Erythroblast (primary cell): ENCODE measurements at regions not wholly inside any gene's neighbourhood (a gene's known extent, or its start where the extent isn't known, plus 50 kb on each side); places are given as distances from the start of the nearest gene placed in this dataset.

Experiments
- DNase-seq, 2 experiments: peaks; one replicate each; lab custom pipeline; 2025; lab: John Stamatoyannopoulos, UW
- GATA1 ChIP-seq: IDR thresholded peaks from 2 replicates; pipeline ENCODE4 v1.6.1; 2011; ENCODE audit warnings: low read depth, mild to moderate bottlenecking, control low read depth, low read length, moderate library complexity
- POLR2A ChIP-seq: IDR thresholded peaks from 2 replicates; pipeline ENCODE4 v1.6.1; 2011; ENCODE audit warnings: mild to moderate bottlenecking, low read length

DNA sequence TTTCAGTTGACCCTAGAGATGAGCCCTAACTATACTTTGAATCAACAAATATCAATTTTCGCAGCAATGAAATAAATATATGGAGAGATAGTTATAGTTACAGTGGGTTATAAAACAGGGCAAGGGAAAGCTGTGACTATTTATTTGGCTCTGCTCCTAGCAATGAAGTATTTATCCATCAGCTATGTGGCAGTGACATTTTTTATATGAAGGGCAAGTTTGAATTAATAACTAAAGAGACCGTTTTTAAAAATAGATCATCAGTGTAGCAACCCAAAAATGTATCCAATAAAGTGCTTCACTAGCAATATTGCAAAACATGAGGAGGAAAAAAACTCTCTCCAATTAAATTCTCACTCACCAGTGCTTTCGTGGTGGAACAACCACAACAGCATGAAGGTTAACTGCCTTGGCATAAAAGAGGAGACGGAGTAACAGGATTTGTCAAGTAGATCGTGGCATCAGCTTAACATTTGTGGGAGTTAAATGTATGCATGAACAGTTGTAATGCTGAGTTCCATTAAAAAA, 58.1 kb upstream of the NUDT4 start:
- no peak for DNase-seq
- TF ChIP-seq GATA1 = no peak

DNA sequence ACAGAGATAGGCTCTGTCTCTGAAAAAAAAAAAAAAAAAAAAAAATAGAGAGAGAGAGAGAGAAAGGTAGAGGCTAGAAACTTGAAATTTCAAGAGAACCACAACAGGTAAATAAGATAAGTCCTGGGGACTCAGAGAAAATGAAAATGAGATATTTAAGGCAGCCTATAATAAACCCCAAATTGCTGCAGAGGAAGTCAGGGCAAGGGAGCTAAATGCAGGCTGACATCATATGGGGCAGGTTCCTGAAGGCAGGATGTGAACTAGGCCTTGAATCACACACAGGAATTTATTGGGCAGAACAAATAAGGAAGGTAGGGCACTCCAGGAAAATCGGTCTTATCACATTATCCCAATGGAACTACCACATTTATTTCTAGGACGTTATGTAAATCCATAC, 54.9 kb upstream of the NUDT4 start:
- peak; percentile 61 to 68 for DNase-seq

DNA sequence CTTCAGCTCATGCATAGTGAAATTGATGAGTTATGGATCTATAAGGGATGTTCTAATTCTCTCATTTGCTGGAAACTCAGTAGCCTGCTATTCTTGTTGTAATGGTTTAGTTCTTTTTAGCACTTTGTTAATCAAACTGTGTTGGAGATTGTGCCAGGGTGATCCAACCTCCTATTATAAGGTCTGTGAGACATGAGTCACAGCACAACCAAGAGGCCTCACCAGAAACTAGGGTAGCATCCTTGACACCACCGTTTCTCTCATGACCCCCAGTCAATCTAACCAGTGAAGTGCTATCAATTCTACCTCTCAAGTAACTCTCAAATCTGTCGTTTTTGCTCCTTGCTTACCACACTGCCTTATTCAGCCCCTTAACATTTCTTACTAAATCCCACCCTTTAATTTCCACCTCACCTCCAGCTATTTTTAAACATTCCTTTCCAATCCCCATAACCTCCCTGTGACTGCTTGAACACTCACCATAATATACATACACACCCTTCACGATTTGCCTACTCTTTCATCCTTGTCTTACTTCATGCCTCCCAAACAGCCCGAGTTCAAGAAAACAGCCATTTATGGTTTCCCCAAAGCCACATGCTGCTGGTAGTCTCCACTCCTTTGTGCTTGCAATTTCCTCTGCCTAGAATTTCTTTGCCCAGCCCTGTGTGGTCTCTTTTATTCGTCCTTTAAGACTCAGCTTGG, 53.9 kb upstream of the NUDT4 start:
- no peak for TF ChIP-seq GATA1
- TF ChIP-seq POLR2A = no peak
- DNase-seq = no peak

More for the DNA sequence above, 54.9 kb upstream of the NUDT4 start:
- TF ChIP-seq POLR2A (no peak), GATA1 (no peak)

- TF ChIP-seq GATA1 (no peak), POLR2A (no peak)
- no peak for DNase-seq
Observed at GRCh38 chr12:93325855-93326254, 51.9 kb upstream of the NUDT4 start.
